ENCODE measurements at regions not wholly inside any gene's neighbourhood (a gene's known extent, or its start where the extent isn't known, plus 50 kb on each side); places are given as distances from the start of the nearest gene placed in this dataset.
"Not testable (repeated sequence)": the region's sequence is repeated elsewhere in the genome, so short reads cannot be mapped to it uniquely, and the experiment has no call there.

- Histone ChIP-seq H3K27me3 (no peaks in the 10 kb centered on the region), H3K4me1 (no peaks in the 10 kb centered on the region), H3K27ac (no peak overlapping the region), H3K36me3 (no peaks in the 10 kb centered on the region), H3K4me3 (no peak overlapping the region), H3K9me3 (no peaks in the 10 kb centered on the region)
- intact Hi-C loops (cut with DNase I; ENCODE audit: low total_unique reads): no loop called here
- TF ChIP-seq POLR2A (IDR thresholded peaks at IDR 0.05): no peak
- TF ChIP-seq CTCF (IDR thresholded peaks at IDR 0.05): no peak
- DNase-seq: no peak
These were observed 1158.8 kb upstream of the SORCS1 start for GRCh38 chr10:108323274-108323798.

- intact Hi-C loops (cut with DNase I; ENCODE audit: low total_unique reads): no loop called here
- DNase-seq: no peak
- no peaks in the 10 kb centered on the region for H3K36me3 ChIP-seq
- H3K4me3 ChIP-seq: no peak overlapping the region
- no peak overlapping the region for H3K27ac ChIP-seq
- no peaks in the 10 kb centered on the region for H3K27me3 ChIP-seq
- no peaks in the 10 kb centered on the region for H3K4me1 ChIP-seq
- H3K9me3 ChIP-seq: no peaks in the 10 kb centered on the region
- TF ChIP-seq CTCF (IDR thresholded peaks at IDR 0.05): no peak
- no peak for TF ChIP-seq POLR2A (IDR thresholded peaks at IDR 0.05)
These were observed 1155.1 kb upstream of the SORCS1 start for GRCh38 chr10:108319434-108320222.

GRCh38 chr10:108315636-108316035, 1151.1 kb upstream of the SORCS1 start:
- H3K4me3 ChIP-seq; intact Hi-C loops (cut with DNase I; ENCODE audit: low total_unique reads); DNase-seq: not testable (repeated sequence)

GRCh38 chr10:108307925-108308312, 1143.4 kb upstream of the SORCS1 start:
- DNase-seq: no peak
- TF ChIP-seq POLR2A (IDR thresholded peaks at IDR 0.05): no peak
- no peak for TF ChIP-seq CTCF (IDR thresholded peaks at IDR 0.05)
- Histone ChIP-seq H3K36me3 (no peaks in the 10 kb centered on the region), H3K27ac (no peak overlapping the region), H3K27me3 (no peaks in the 10 kb centered on the region), H3K4me1 (no peaks in the 10 kb centered on the region), H3K4me3 (no peak overlapping the region), H3K9me3 (no peaks in the 10 kb centered on the region)
- intact Hi-C loops (cut with DNase I; ENCODE audit: low total_unique reads): no loop called here

More at GRCh38 chr10:108315636-108316035, 1151.1 kb upstream of the SORCS1 start:
- not testable (repeated sequence) for H3K4me1 ChIP-seq, H3K27me3 ChIP-seq, H3K36me3 ChIP-seq, H3K9me3 ChIP-seq, H3K27ac ChIP-seq

GRCh38 chr10:108307250-108307924, 1142.9 kb upstream of the SORCS1 start:
- intact Hi-C loops (cut with DNase I; ENCODE audit: low total_unique reads): no loop called here
- Histone ChIP-seq H3K4me3 (no peak overlapping the region), H3K9me3 (no peaks in the 10 kb centered on the region), H3K27me3 (no peaks in the 10 kb centered on the region), H3K36me3 (no peaks in the 10 kb centered on the region), H3K27ac (no peak overlapping the region), H3K4me1 (no peaks in the 10 kb centered on the region)
- TF ChIP-seq POLR2A (IDR thresholded peaks at IDR 0.05): no peak
- DNase-seq: no peak

GRCh38 chr10:108303149-108303548, 1138.6 kb upstream of the SORCS1 start:
- TF ChIP-seq CTCF (IDR thresholded peaks at IDR 0.05) (no peak), POLR2A (IDR thresholded peaks at IDR 0.05) (no peak)

More at GRCh38 chr10:108303149-108303548, 1138.6 kb upstream of the SORCS1 start:
- Histone ChIP-seq H3K4me1 (no peaks in the 10 kb centered on the region), H3K9me3 (no peaks in the 10 kb centered on the region), H3K4me3 (no peak overlapping the region), H3K27ac (no peak overlapping the region), H3K27me3 (no peaks in the 10 kb centered on the region), H3K36me3 (no peaks in the 10 kb centered on the region)
- intact Hi-C loops (cut with DNase I; ENCODE audit: low total_unique reads): no loop called here
- no peak for DNase-seq

Measured in uterus (tissue), 3 donors.